ENCODE measurements at regions not wholly inside any gene's neighbourhood (a gene's known extent, or its start where the extent isn't known, plus 50 kb on each side); places are given as distances from the start of the nearest gene placed in this dataset.

GRCh38 chr15:100829457-100829856 lies 50.2 kb upstream of the ALDH1A3 start:
- no peak for DNase-seq

Measured in hematopoietic multipotent progenitor cell treated with erythropoietin and hydrocortisone succinate and interleukin-3 and kit ligand, for 6 days (in vitro differentiated cells).